ENCODE measurements at regions not wholly inside any gene's neighbourhood (a gene's known extent, or its start where the extent isn't known, plus 50 kb on each side); places are given as distances from the start of the nearest gene placed in this dataset.

DNA sequence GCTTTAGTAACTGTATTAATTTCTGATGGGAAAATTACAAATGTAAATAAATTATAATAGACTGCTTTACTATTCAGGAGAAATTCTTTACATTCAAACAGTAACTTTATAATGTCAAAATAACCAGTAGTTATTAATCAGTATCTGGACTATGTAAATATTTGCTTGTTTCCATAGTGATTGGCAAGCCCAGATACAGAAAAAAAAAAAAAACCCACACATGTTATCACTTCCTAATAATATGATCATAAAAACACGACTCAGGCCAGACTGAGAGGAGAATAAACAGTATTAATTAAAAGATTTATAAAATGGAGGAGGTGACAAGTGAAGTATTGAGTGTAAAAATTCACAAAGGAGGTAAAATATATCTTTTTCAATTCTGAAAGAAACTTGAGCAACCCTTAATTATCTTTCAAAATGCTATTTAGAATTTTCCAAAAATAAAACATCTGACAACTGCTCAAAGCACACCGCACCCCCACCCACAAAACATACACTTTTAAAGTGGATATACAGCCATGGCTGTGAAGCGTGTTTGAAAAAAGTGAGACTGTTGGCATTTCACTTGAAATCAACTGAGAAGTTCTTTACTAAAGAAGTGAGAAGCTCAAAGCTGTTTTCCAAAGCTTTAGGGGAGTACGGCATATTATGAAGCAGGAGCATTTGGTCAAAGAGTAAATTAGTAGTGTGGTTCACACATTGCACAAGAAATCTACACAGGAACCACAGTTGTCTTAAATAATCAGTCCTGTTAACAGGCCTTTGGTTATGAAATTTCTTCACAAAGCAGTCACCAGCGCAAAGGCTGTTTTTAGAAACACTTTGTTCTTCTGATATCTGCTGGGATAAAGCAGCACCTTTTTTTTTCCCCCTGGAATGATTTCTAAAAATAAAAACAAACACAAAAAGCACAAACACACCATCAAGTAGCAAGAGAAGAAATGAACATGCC is 475.8 kb downstream of the TXNL1 start:
- TF ChIP-seq, protein P1, sequence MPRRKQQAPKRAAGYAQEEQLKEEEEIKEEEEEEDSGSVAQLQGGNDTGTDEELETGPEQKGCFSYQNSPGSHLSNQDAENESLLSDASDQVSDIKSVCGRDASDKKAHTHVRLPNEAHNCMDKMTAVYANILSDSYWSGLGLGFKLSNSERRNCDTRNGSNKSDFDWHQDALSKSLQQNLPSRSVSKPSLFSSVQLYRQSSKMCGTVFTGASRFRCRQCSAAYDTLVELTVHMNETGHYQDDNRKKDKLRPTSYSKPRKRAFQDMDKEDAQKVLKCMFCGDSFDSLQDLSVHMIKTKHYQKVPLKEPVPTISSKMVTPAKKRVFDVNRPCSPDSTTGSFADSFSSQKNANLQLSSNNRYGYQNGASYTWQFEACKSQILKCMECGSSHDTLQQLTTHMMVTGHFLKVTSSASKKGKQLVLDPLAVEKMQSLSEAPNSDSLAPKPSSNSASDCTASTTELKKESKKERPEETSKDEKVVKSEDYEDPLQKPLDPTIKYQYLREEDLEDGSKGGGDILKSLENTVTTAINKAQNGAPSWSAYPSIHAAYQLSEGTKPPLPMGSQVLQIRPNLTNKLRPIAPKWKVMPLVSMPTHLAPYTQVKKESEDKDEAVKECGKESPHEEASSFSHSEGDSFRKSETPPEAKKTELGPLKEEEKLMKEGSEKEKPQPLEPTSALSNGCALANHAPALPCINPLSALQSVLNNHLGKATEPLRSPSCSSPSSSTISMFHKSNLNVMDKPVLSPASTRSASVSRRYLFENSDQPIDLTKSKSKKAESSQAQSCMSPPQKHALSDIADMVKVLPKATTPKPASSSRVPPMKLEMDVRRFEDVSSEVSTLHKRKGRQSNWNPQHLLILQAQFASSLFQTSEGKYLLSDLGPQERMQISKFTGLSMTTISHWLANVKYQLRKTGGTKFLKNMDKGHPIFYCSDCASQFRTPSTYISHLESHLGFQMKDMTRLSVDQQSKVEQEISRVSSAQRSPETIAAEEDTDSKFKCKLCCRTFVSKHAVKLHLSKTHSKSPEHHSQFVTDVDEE (CRISPR knock-in tag; IDR thresholded peaks at IDR 0.05): no peak
- TF ChIP-seq RARB (CRISPR knock-in tag; IDR thresholded peaks at IDR 0.05) (no peak), ZFP30 (CRISPR knock-in tag; IDR thresholded peaks at IDR 0.05) (no peak), BACH2 (CRISPR knock-in tag; IDR thresholded peaks at IDR 0.05; ENCODE audit: borderline replicate concordance) (no peak), ZC3H10 (CRISPR knock-in tag; IDR thresholded peaks at IDR 0.05) (no peak), ISL1 (CRISPR knock-in tag; IDR thresholded peaks at IDR 0.05) (no peak), CSRNP3 (CRISPR knock-in tag; IDR thresholded peaks at IDR 0.05) (no peak), OSR1 (CRISPR knock-in tag; IDR thresholded peaks at IDR 0.05) (no peak), GLIS3 (CRISPR knock-in tag; IDR thresholded peaks at IDR 0.05) (no peak), PATZ1 (CRISPR knock-in tag; IDR thresholded peaks at IDR 0.05; ENCODE audit: borderline replicate concordance) (no peak), ZFP3 (CRISPR knock-in tag; IDR thresholded peaks at IDR 0.05) (no peak), SNAI2 (CRISPR knock-in tag; IDR thresholded peaks at IDR 0.05) (no peak), ZNF8 (CRISPR knock-in tag; IDR thresholded peaks at IDR 0.05) (no peak), PPARA (CRISPR knock-in tag; IDR thresholded peaks at IDR 0.05; ENCODE audit: borderline replicate concordance) (no peak), ZNF70 (CRISPR knock-in tag; IDR thresholded peaks at IDR 0.05) (no peak), CSDC2 (CRISPR knock-in tag; IDR thresholded peaks at IDR 0.05) (no peak)
- ATAC-seq: no peak

GRCh38 chr18:56161566-56162260 is 476.7 kb downstream of the TXNL1 start:
- no peak for ATAC-seq
- no peak for TF ChIP-seq ZNF8 (CRISPR knock-in tag; IDR thresholded peaks at IDR 0.05)
- TF ChIP-seq ISL1 (CRISPR knock-in tag; IDR thresholded peaks at IDR 0.05): no peak
- TF ChIP-seq GLIS3 (CRISPR knock-in tag; IDR thresholded peaks at IDR 0.05): no peak
- no peak for TF ChIP-seq CSRNP3 (CRISPR knock-in tag; IDR thresholded peaks at IDR 0.05)
- TF ChIP-seq PATZ1 (CRISPR knock-in tag; IDR thresholded peaks at IDR 0.05; ENCODE audit: borderline replicate concordance): no peak
- no peak for TF ChIP-seq CSDC2 (CRISPR knock-in tag; IDR thresholded peaks at IDR 0.05)
- TF ChIP-seq ESRRG (CRISPR knock-in tag; IDR thresholded peaks at IDR 0.05): no peak

DNA sequence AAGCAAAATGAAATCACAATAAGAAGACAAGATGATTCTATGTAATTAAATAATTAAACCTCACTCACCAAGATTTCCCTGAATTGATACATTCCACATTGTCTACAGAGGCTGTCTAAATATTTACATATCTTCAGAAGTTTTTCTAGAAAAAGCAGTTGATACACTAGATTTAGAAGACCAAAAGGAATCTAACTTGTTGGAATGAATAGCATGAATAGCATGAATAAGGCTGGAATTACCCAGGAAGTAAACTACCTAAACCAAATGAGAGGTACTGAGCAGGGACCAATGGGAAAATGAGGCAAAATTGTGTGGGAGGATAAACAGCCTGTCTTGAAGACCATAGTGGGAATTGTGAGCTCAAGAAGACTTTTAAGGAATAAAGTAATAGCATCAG is 479.7 kb downstream of the TXNL1 start:
- TF ChIP-seq TOX (CRISPR knock-in tag; IDR thresholded peaks at IDR 0.05; ENCODE audit: borderline replicate concordance) (no peak), TCF4 (CRISPR knock-in tag; IDR thresholded peaks at IDR 0.05; ENCODE audit: borderline replicate concordance) (no peak), SNAI2 (CRISPR knock-in tag; IDR thresholded peaks at IDR 0.05) (no peak), BACH2 (CRISPR knock-in tag; IDR thresholded peaks at IDR 0.05; ENCODE audit: borderline replicate concordance) (no peak), RARB (CRISPR knock-in tag; IDR thresholded peaks at IDR 0.05) (no peak), GLIS3 (CRISPR knock-in tag; IDR thresholded peaks at IDR 0.05) (no peak), ZNF70 (CRISPR knock-in tag; IDR thresholded peaks at IDR 0.05) (no peak), ZNF8 (CRISPR knock-in tag; IDR thresholded peaks at IDR 0.05) (no peak), ZFP30 (CRISPR knock-in tag; IDR thresholded peaks at IDR 0.05) (no peak), ZNF565 (CRISPR knock-in tag; conservative IDR thresholded peaks at IDR 0.05; ENCODE audit: low read depth) (no peak), ZFP3 (CRISPR knock-in tag; IDR thresholded peaks at IDR 0.05) (no peak)
- TF ChIP-seq, protein P1 (CRISPR knock-in tag; IDR thresholded peaks at IDR 0.05): no peak
- ATAC-seq: no peak

Data from SK-N-SH treated with all-trans-retinoic acid at 6 μM for 48 hours (cell line).